OCI-LY1 (cell line): ENCODE measurements at regions not wholly inside any gene's neighbourhood (a gene's known extent, or its start where the extent isn't known, plus 50 kb on each side); places are given as distances from the start of the nearest gene placed in this dataset.

Experiments
- H2AFZ ChIP-seq: fragments of 200-600 bp; sonication (generic), shearing (Covaris generic); 2 replicates; pipeline ENCODE4 v1.6.0; 2014; ENCODE audit warnings: antibody characterized with exemption, mild to moderate bottlenecking, low read length
- H3F3A ChIP-seq: fragments of 200-600 bp; sonication (generic), shearing (Covaris generic); 2 replicates; pipeline ENCODE4 v1.6.0; 2014; ENCODE audit warnings: mild to moderate bottlenecking, antibody characterized with exemption, low read length, moderate library complexity; ENCODE audit not compliant: insufficient read depth
- H3K27ac ChIP-seq: fragments of 200-600 bp; sonication (generic); 2 replicates; pipeline ENCODE4 v1.5.1; 2014; ENCODE audit warnings: low read length, mixed run types, mild to moderate bottlenecking, low read depth; ENCODE audit not compliant: poor library complexity, severe bottlenecking
- H3K27me3 ChIP-seq: fragments of 200-600 bp; sonication (generic); 2 replicates; pipeline ENCODE4 v1.6.0; 2014; ENCODE audit warnings: antibody characterized with exemption, mild to moderate bottlenecking, low read length, moderate library complexity; ENCODE audit not compliant: insufficient read depth
- H3K36me3 ChIP-seq: fragments of 200-600 bp; sonication (generic); 2 replicates; pipeline ENCODE4 v1.6.1; 2014; ENCODE audit warnings: mild to moderate bottlenecking, antibody characterized with exemption, low read length, moderate library complexity, mixed read lengths; ENCODE audit not compliant: insufficient read depth
- H3K4me1 ChIP-seq: fragments of 200-600 bp; sonication (generic); 2 replicates; pipeline ENCODE4 v1.5.1; 2014; ENCODE audit warnings: mild to moderate bottlenecking, low read length, moderate library complexity; ENCODE audit not compliant: insufficient read depth, severe bottlenecking
- H3K4me2 ChIP-seq: fragments of 200-600 bp; sonication (generic), shearing (Covaris generic); 2 replicates; pipeline ENCODE4 v1.6.1; 2014; ENCODE audit warnings: low read length
- H3K4me3 ChIP-seq: fragments of 200-600 bp; sonication (generic); 2 replicates; pipeline ENCODE4 v1.5.1; 2014; ENCODE audit warnings: low read length, low read depth, mild to moderate bottlenecking, mixed read lengths; ENCODE audit not compliant: poor library complexity, severe bottlenecking
- H3K79me2 ChIP-seq: fragments of 200-600 bp; shearing (Covaris generic); 2 replicates; pipeline ENCODE4 v1.6.1; 2016; ENCODE audit warnings: mixed run types, low read length, mixed read lengths; ENCODE audit not compliant: insufficient read depth
- H3K9ac ChIP-seq: fragments of 200-600 bp; sonication (generic), shearing (Covaris generic); 2 replicates; pipeline ENCODE4 v1.6.1; 2014; ENCODE audit warnings: mild to moderate bottlenecking, low read length, mixed read lengths
- H3K9me2 ChIP-seq: fragments of 200-600 bp; sonication (generic), shearing (Covaris generic); 2 replicates; pipeline ENCODE4 v1.6.1; 2014; ENCODE audit warnings: low read depth, mild to moderate bottlenecking, low read length, mixed read lengths
- H3K9me3 ChIP-seq: fragments of 200-600 bp; shearing (Covaris generic); 2 replicates; pipeline ENCODE4 v1.6.1; 2014; ENCODE audit warnings: low read length, mixed read lengths
- H4K20me1 ChIP-seq: fragments of 200-600 bp; sonication (generic), shearing (Covaris generic); 2 replicates; pipeline ENCODE4 v1.6.0; 2016; ENCODE audit warnings: mild to moderate bottlenecking, low read length; ENCODE audit not compliant: insufficient read depth
- EZH2 ChIP-seq: fragments of 200-600 bp; sonication (generic), shearing (Covaris generic); IDR thresholded peaks from 2 replicates; pipeline ENCODE4 v1.8.0; 2017; ENCODE audit warnings: borderline replicate concordance, mixed run types, mild to moderate bottlenecking, antibody characterized with exemption, low read length, moderate library complexity, mixed read lengths
- TF ChIP-seq, protein P1 (sequence below): fragments of 200-600 bp; sonication (generic), shearing (Covaris generic); IDR thresholded peaks from 2 replicates; pipeline ENCODE4 v1.5.1; 2017; ENCODE audit warnings: mild to moderate bottlenecking, antibody characterized with exemption, low read length, moderate library complexity, mixed read lengths

GRCh38 chr1:191852907-191853306 is 305.4 kb upstream of the RGS18 start:
- Histone ChIP-seq H3F3A (no peaks in the 10 kb centered on the region; the same call in 1 of the 2 replicates), H3K27ac (no peak overlapping the region), H3K9ac (no peak overlapping the region), H3K4me1 (no peaks in the 10 kb centered on the region), H3K9me2 (no peaks in the 10 kb centered on the region), H3K9me3 (no peaks in the 10 kb centered on the region), H3K36me3 (no peaks in the 10 kb centered on the region), H3K4me2 (no peak overlapping the region), H3K79me2 (no peaks in the 10 kb centered on the region), H3K4me3 (no peak overlapping the region), H3K27me3 (no peaks in the 10 kb centered on the region), H2AFZ (no peak overlapping the region), H4K20me1 (no peaks in the 10 kb centered on the region)
- no peak for TF ChIP-seq EZH2
- TF ChIP-seq, protein P1, sequence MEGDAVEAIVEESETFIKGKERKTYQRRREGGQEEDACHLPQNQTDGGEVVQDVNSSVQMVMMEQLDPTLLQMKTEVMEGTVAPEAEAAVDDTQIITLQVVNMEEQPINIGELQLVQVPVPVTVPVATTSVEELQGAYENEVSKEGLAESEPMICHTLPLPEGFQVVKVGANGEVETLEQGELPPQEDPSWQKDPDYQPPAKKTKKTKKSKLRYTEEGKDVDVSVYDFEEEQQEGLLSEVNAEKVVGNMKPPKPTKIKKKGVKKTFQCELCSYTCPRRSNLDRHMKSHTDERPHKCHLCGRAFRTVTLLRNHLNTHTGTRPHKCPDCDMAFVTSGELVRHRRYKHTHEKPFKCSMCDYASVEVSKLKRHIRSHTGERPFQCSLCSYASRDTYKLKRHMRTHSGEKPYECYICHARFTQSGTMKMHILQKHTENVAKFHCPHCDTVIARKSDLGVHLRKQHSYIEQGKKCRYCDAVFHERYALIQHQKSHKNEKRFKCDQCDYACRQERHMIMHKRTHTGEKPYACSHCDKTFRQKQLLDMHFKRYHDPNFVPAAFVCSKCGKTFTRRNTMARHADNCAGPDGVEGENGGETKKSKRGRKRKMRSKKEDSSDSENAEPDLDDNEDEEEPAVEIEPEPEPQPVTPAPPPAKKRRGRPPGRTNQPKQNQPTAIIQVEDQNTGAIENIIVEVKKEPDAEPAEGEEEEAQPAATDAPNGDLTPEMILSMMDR: no peak

- no peak overlapping the region for H3K4me3 ChIP-seq
- H3K36me3 ChIP-seq: no peaks in the 10 kb centered on the region
- no peaks in the 10 kb centered on the region for H3K27me3 ChIP-seq
- H3K9me2 ChIP-seq: no peaks in the 10 kb centered on the region
- H3K27ac ChIP-seq: no peak overlapping the region
- no peak for TF ChIP-seq EZH2
- TF ChIP-seq, protein P1: no peak
- H3K9ac ChIP-seq: no peak overlapping the region
- no peaks in the 10 kb centered on the region for H3K79me2 ChIP-seq
- H3F3A ChIP-seq: no peaks in the 10 kb centered on the region; the same call in 1 of the 2 replicates
- no peak overlapping the region for H3K4me2 ChIP-seq
- no peaks in the 10 kb centered on the region for H3K9me3 ChIP-seq
- no peak overlapping the region for H2AFZ ChIP-seq
- H3K4me1 ChIP-seq: no peaks in the 10 kb centered on the region
- H4K20me1 ChIP-seq: no peaks in the 10 kb centered on the region
Observed at GRCh38 chr1:191857600-191857999, 300.7 kb upstream of the RGS18 start.

DNA sequence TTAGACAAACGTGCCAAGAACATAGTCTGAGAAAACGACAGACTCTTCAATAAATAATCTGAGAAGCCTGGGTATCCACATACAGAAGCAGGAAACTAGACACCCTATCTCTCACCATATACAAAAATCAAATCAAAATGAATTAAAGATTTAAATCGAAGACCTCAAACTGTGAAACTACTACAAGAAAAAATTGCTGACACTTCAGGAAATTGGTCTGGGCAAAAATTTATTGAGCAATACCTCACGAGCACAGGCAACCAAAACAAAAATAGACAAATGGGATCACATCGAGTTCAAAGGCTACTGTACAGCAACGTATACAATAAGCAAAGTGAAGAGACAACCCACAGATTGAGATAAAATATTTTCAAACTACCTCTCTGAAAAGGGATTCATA is 292.8 kb upstream of the RGS18 start:
- Histone ChIP-seq H3K27me3 (no peaks in the 10 kb centered on the region), H3K27ac (no peak overlapping the region), H3K4me3 (no peak overlapping the region)

More for the DNA sequence above, 292.8 kb upstream of the RGS18 start:
- Histone ChIP-seq H3K36me3 (no peaks in the 10 kb centered on the region), H3K79me2 (no peaks in the 10 kb centered on the region), H3K9me3 (no peaks in the 10 kb centered on the region), H3K9me2 (no peaks in the 10 kb centered on the region), H2AFZ (no peak overlapping the region), H4K20me1 (no peaks in the 10 kb centered on the region), H3K4me1 (no peaks in the 10 kb centered on the region), H3K4me2 (no peak overlapping the region), H3F3A (no peaks in the 10 kb centered on the region), H3K9ac (no peak overlapping the region)
- TF ChIP-seq, protein P1: no peak
- TF ChIP-seq EZH2: no peak
